K562 (cell line): ENCODE measurements at regions not wholly inside any gene's neighbourhood (a gene's known extent, or its start where the extent isn't known, plus 50 kb on each side); places are given as distances from the start of the nearest gene placed in this dataset.

Experiments
- CBX8 ChIP-seq: fragments of 200-600 bp; sonication (generic); IDR thresholded peaks from 2 replicates; pipeline ENCODE4 v1.6.1; 2012; ENCODE audit warnings: borderline replicate concordance, mixed run types, low read depth, mild to moderate bottlenecking, moderate library complexity, mixed read lengths, low read length, control low read depth, inconsistent platforms; ENCODE audit not compliant: poor library complexity, severe bottlenecking; ENCODE audit errors: extremely low read depth
- CHD4 ChIP-seq: fragments of 200-600 bp; sonication (generic); IDR thresholded peaks from 3 replicates; pipeline ENCODE4 v1.6.1; 2012; ENCODE audit warnings: low read depth, mild to moderate bottlenecking, mixed read lengths, low read length, inconsistent platforms; ENCODE audit not compliant: insufficient read depth, insufficient replicate concordance, poor library complexity, severe bottlenecking
- CREB5 ChIP-seq: fragments of 250-450 bp; sonication (Bioruptor Pico); IDR thresholded peaks from 2 replicates; pipeline ENCODE4 v1.5.0; 2020; ENCODE audit warnings: mild to moderate bottlenecking
- FOS ChIP-seq: IDR thresholded peaks from 3 replicates; pipeline ENCODE4 v1.6.1; 2011; ENCODE audit not compliant: insufficient read length; ENCODE audit errors: extremely low read depth
- PREB ChIP-seq: sonication (generic); formaldehyde crosslinking; IDR thresholded peaks from 2 replicates; pipeline ENCODE4 v1.8.1; 2023; ENCODE audit warnings: mild to moderate bottlenecking, missing genetic modification reagents
- ZBTB40 ChIP-seq, 2 experiments: fragments of 450-650 bp in 1 of 2; sonication (generic) in 1 of 2; formaldehyde crosslinking in 1 of 2; IDR thresholded peaks; 2 replicates each; pipeline versions ENCODE4 v1.7.1 to v1.9.0; 2016 to 2022; ENCODE audit warnings: inconsistent platforms in 1 of 2, mild to moderate bottlenecking in 1 of 2, missing genetic modification reagents in 1 of 2

GRCh38 chr14:83814896-83815295 is 1715.0 kb upstream of the FLRT2 start (continued):
- TF ChIP-seq CHD4 (no peak), FOS (no peak), CBX8 (no peak), PREB (CRISPR knock-in tag) (no peak), ZBTB40 (IDR thresholded peaks at IDR 0.05) (no peak), ZBTB40 (CRISPR knock-in tag; IDR thresholded peaks at IDR 0.05) (no peak), CREB5 (CRISPR knock-in tag) (no peak)
